ENCODE measurements at regions not wholly inside any gene's neighbourhood (a gene's known extent, or its start where the extent isn't known, plus 50 kb on each side); places are given as distances from the start of the nearest gene placed in this dataset.

- no peak overlapping the region for H2AFZ ChIP-seq (ENCODE audit: low read length)
- no peak overlapping the region for H3K27ac ChIP-seq (ENCODE audit: extremely low read length, insufficient read depth, low read length)
- H4K20me1 ChIP-seq (ENCODE audit: insufficient read depth, low read length), result no peaks in the 10 kb centered on the region
- ChIA-PET POLR2A (no interaction called here), CTCF (ENCODE audit: low intra/inter-chr PET ratio, low total read pairs) (no interaction called here)
- FAIRE-seq (no peak), ATAC-seq (no peak), DNase-seq (ENCODE audit: low spot score) (no peak)
- H3K4me1 ChIP-seq (ENCODE audit: insufficient read depth, low read length), result no peaks in the 10 kb centered on the region
- no peak overlapping the region for H3K4me3 ChIP-seq (replicated peaks in 1 of 3; ENCODE audit: insufficient read depth in 1 of 3, low read depth in 2 of 3, low read length in 3 of 3)
- H3K79me2 ChIP-seq (ENCODE audit: insufficient read depth, low read length), result no peaks in the 10 kb centered on the region
- no peak overlapping the region for H3K9ac ChIP-seq (ENCODE audit: insufficient read depth, low read depth, low read length)
- intact Hi-C loops (cut with micrococcal nuclease; ENCODE audit: unreplicated experiment), result no loop called here
- no peaks in the 10 kb centered on the region for H3K36me3 ChIP-seq (replicated peaks in 1 of 2; ENCODE audit: control insufficient read depth in 1 of 2, insufficient read depth in 2 of 2, low read length in 2 of 2)
- BruUV-seq (replicated peaks), result no TSS peak
- in situ Hi-C loops (cut with HindIII; ENCODE audit: extremely low pct_ligation_motif_present, low pct_unique_long_range_greater_than_20kb), result no loop called here
- peaks cover 48% of the 10 kb centered on the region for H3K9me3 ChIP-seq (ENCODE audit: low read length)
- no peaks in the 10 kb centered on the region for H3K27me3 ChIP-seq (ENCODE audit: control insufficient read depth in 1 of 2, insufficient read depth in 2 of 2, low read length in 2 of 2)
- TF ChIP-seq SIN3B (IDR thresholded peaks at IDR 0.05; ENCODE audit: low read length) (no peak), PAF1 (CRISPR knock-in tag; IDR thresholded peaks at IDR 0.05) (no peak), GTF2F1 (IDR thresholded peaks at IDR 0.05; ENCODE audit: low read length) (no peak), ZSCAN5A (CRISPR knock-in tag; IDR thresholded peaks at IDR 0.05; ENCODE audit: borderline replicate concordance) (no peak), ZSCAN30 (CRISPR knock-in tag; IDR thresholded peaks at IDR 0.05) (no peak), DRAP1 (CRISPR knock-in tag; IDR thresholded peaks at IDR 0.05) (no peak), XRCC5 (optimal IDR thresholded peaks at IDR 0.05; ENCODE audit: low read length) (no peak), ZNF138 (CRISPR knock-in tag; IDR thresholded peaks at IDR 0.05; ENCODE audit: low read depth) (no peak), GMEB2 (CRISPR knock-in tag; IDR thresholded peaks at IDR 0.05; ENCODE audit: low read depth) (no peak)
- H3K4me2 ChIP-seq (ENCODE audit: low read depth, low read length), result no peak overlapping the region
Measured at GRCh38 chr10:20608503-20608902, 288.6 kb downstream of the NEBL start.

Measured in HepG2 (cell line).